ENCODE measurements at regions not wholly inside any gene's neighbourhood (a gene's known extent, or its start where the extent isn't known, plus 50 kb on each side); places are given as distances from the start of the nearest gene placed in this dataset.

DNA sequence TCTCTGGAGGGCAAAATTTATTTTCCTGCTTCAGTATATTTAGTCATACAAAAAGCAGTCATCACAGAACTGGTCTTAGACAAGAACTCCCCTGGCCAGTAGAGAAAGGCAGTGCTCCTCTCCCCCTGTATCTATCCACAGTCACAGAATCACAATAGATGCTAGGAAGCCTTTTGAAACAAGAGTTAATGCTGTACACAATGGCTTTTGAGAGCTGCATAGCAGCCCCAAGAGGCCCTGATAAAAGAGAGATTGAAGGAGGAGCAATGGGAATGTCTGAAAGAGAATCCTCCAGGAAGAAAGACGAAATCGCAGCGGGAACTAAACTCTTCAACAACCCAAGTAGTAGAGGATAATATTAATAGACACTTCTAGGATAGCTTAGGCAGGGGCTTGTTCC lies 330.2 kb downstream of the RBM43 start:
- no peak overlapping the region for H2BK15ac ChIP-seq (ENCODE audit: low read depth, low read length)
- H2AFZ ChIP-seq (ENCODE audit: low read length), result no peak overlapping the region
- H3K23me2 ChIP-seq (ENCODE audit: insufficient read length, low read depth, low read length, poor library complexity, severe bottlenecking), result no peaks in the 10 kb centered on the region
- H3K9me3 ChIP-seq (ENCODE audit: control insufficient read depth, low read depth, low read length), result no peaks in the 10 kb centered on the region
- H3K4me1 ChIP-seq (ENCODE audit: insufficient read depth, low read length), result peaks cover 5% of the 10 kb centered on the region
- H2BK20ac ChIP-seq (ENCODE audit: low read depth, low read length, poor library complexity, severe bottlenecking), result no peak overlapping the region
- WGBS (ENCODE audit: extremely low coverage, insufficient read length, low lambda C conversion rate), result no CpG with 5 or more reads among the region's 3 CpGs
- no peaks in the 10 kb centered on the region for H3K27me3 ChIP-seq (ENCODE audit: insufficient read depth, low read length)
- TF ChIP-seq, protein P1, sequence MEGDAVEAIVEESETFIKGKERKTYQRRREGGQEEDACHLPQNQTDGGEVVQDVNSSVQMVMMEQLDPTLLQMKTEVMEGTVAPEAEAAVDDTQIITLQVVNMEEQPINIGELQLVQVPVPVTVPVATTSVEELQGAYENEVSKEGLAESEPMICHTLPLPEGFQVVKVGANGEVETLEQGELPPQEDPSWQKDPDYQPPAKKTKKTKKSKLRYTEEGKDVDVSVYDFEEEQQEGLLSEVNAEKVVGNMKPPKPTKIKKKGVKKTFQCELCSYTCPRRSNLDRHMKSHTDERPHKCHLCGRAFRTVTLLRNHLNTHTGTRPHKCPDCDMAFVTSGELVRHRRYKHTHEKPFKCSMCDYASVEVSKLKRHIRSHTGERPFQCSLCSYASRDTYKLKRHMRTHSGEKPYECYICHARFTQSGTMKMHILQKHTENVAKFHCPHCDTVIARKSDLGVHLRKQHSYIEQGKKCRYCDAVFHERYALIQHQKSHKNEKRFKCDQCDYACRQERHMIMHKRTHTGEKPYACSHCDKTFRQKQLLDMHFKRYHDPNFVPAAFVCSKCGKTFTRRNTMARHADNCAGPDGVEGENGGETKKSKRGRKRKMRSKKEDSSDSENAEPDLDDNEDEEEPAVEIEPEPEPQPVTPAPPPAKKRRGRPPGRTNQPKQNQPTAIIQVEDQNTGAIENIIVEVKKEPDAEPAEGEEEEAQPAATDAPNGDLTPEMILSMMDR (conservative IDR thresholded peaks at IDR 0.05), result no peak
- H3K14ac ChIP-seq (ENCODE audit: insufficient read depth, low read length), result no peak overlapping the region
- H2BK5ac ChIP-seq (ENCODE audit: insufficient read length, low read length), result no peak overlapping the region
- no peak overlapping the region for H4K5ac ChIP-seq (ENCODE audit: insufficient read length, low read depth, low read length)
- H2BK12ac ChIP-seq (ENCODE audit: insufficient read length, low read depth, low read length), result no peak overlapping the region
- H3K9ac ChIP-seq (ENCODE audit: extremely low read depth, insufficient read length, low read length), result no peak overlapping the region
- no peaks in the 10 kb centered on the region for H3K79me1 ChIP-seq (ENCODE audit: insufficient read depth, low read depth, low read length, poor library complexity, severe bottlenecking)
- no peak overlapping the region for H3K4me2 ChIP-seq (ENCODE audit: insufficient read depth, insufficient read length, low read length)
- H3K27ac ChIP-seq (ENCODE audit: insufficient read length, low read depth, low read length), result no peak overlapping the region
- Mint-ChIP-seq H3K4me3 (no peak overlapping the region), H3K9me3 (no peaks in the 10 kb centered on the region; a peak in 1 of 5 replicates), H3K27me3 (ENCODE audit: low read depth) (no peaks in the 10 kb centered on the region), H3K27ac (peak overlapping the region in 2 of 3 experiments; percentile 58 to 83; a peak in 4 of 7 replicates), H3K36me3 (ENCODE audit: insufficient read depth in 1 of 3, low read depth in 3 of 3) (no peaks in the 10 kb centered on the region; a peak in 1 of 7 replicates), H3K4me1 (peaks cover 20% of the 10 kb centered on the region in 2 experiments)
- no peak overlapping the region for H3K18ac ChIP-seq (ENCODE audit: insufficient read length, low read depth, low read length)
- H3K23ac ChIP-seq (ENCODE audit: insufficient read length, low read depth, low read length), result no peak overlapping the region
- no peak overlapping the region for H3K4ac ChIP-seq (ENCODE audit: low read depth, low read length)
- no peaks in the 10 kb centered on the region for H3K79me2 ChIP-seq (ENCODE audit: insufficient read depth, low read length)
- no peaks in the 10 kb centered on the region for H4K20me1 ChIP-seq (ENCODE audit: control insufficient read depth, insufficient read depth, insufficient read length)
- no peak for DNase-seq
- H3K56ac ChIP-seq (ENCODE audit: insufficient read length, low read depth, low read length), result no peak overlapping the region
- H3T11ph ChIP-seq (ENCODE audit: low read length), result no peak overlapping the region
- no peak overlapping the region for H4K8ac ChIP-seq (replicated peaks; ENCODE audit: insufficient read length, low read depth, low read length)
- H4K91ac ChIP-seq (ENCODE audit: insufficient read length, low read depth, low read length), result no peak overlapping the region
- H2AK5ac ChIP-seq (ENCODE audit: insufficient read length, low read length), result no peak overlapping the region
- no peak overlapping the region for H2BK120ac ChIP-seq (ENCODE audit: low read depth, low read length, poor library complexity, severe bottlenecking)

Data from H9 (cell line).